NB4 (cell line): ENCODE measurements at regions not wholly inside any gene's neighbourhood (a gene's known extent, or its start where the extent isn't known, plus 50 kb on each side); places are given as distances from the start of the nearest gene placed in this dataset.

Source experiments
- DNase-seq: peaks from one replicate; pipeline ENCODE4 v3.0.0; 2010; ENCODE audit warnings: low read depth
- H3K4me3 ChIP-seq: one replicate; pipeline ENCODE4 v1.5.1; 2011; ENCODE audit warnings: mild to moderate bottlenecking, low read depth, low read length, moderate library complexity
- CTCF ChIP-seq: IDR thresholded peaks from one replicate; pipeline ENCODE4 v1.5.1; 2012; ENCODE audit warnings: low read depth, low read length
- MYC ChIP-seq: IDR thresholded peaks from 2 replicates; pipeline ENCODE4 v1.6.1; 2011; ENCODE audit warnings: low read depth, low read length
- POLR2A ChIP-seq: IDR thresholded peaks from 2 replicates; pipeline ENCODE4 v1.6.1; 2011; ENCODE audit warnings: mild to moderate bottlenecking; ENCODE audit not compliant: insufficient read length; ENCODE audit errors: extremely low read depth
- TF ChIP-seq, protein P1 (sequence below): IDR thresholded peaks from 2 replicates; pipeline ENCODE4 v1.6.1; 2011; ENCODE audit warnings: low read depth, low read length

DNA sequence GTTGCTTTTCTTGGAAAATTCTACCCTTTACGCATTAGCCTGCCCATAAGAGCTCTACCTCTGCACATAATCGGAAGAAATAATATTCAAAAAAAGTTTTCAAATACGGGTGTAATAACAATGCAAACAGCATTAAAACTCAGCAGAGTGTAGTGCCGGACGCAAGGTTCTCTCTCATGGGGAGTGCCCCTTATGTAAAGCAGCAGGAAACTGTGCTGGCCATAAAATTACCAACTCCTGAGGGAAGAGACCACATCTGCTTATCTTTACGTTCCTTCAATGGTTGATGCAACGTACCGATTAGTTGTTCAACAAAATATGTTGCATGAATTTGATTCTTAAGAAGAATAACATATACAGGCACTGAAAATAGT lies 118.7 kb upstream of the TMCC3 start:
- peak; percentile 93 for DNase-seq
- TF ChIP-seq POLR2A = peak; percentile 26
- peak; percentile 70 for TF ChIP-seq MYC
- TF ChIP-seq, protein P1, sequence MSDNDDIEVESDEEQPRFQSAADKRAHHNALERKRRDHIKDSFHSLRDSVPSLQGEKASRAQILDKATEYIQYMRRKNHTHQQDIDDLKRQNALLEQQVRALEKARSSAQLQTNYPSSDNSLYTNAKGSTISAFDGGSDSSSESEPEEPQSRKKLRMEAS = peak; percentile 52; the same call in 1 of the 2 replicates
- TF ChIP-seq CTCF = no peak
- H3K4me3 ChIP-seq = peak overlapping the region; percentile 58

GRCh38 chr12:94768398-94769046 lies 118.2 kb upstream of the TMCC3 start:
- DNase-seq = peak; percentile 78
- peak overlapping the region; percentile 58 for H3K4me3 ChIP-seq
- TF ChIP-seq MYC (no peak), CTCF (no peak), POLR2A (no peak)
- TF ChIP-seq, protein P1 = no peak

GRCh38 chr12:94767956-94768355 lies 117.6 kb upstream of the TMCC3 start:
- DNase-seq = no peak
- no peak for TF ChIP-seq CTCF
- TF ChIP-seq POLR2A = no peak
- no peak for TF ChIP-seq MYC
- TF ChIP-seq, protein P1 = no peak
- no peak overlapping the region for H3K4me3 ChIP-seq

DNA sequence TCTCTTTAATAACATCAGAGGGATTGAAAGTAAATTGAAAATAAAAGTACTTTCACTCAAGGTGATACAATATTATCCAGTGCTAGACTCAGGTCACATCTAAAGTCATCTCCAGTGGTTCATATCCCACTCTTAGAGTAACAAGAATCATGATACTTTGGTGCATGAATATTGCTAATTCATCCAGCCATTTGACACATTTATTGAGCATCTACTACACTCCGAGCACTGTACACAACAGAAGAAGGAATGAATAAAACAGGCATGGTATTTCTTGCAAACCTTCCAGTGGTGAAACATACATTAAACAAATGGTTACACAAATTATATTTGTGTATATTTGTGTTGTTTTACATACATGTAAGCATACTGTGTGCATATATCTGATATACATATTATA lies 116.0 kb upstream of the TMCC3 start:
- no peak overlapping the region for H3K4me3 ChIP-seq
- DNase-seq = no peak
- TF ChIP-seq CTCF (no peak), POLR2A (no peak), MYC (no peak)
- TF ChIP-seq, protein P1 = no peak

DNA sequence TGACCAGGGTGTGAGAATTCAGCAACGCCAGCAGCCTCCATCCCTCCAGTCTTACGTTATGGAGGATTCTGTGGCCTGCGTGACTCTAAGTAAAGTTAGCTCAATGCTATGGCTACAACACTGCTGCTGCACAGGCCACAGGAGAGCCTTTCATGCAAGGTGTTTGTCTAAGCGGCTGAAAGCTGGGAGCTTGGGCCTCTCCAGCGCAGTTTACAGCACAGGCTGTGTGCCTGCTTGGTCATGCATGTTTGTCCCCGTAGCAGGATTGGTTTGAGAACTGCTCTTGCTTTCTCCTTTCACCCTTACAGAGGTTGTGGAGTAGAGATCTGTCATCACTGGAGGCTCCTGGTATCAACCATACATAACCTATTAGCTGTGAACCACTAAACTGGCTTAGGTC lies 113.1 kb upstream of the TMCC3 start:
- DNase-seq = no peak
- no peak overlapping the region for H3K4me3 ChIP-seq
- TF ChIP-seq CTCF (no peak), MYC (no peak), POLR2A (no peak)
- TF ChIP-seq, protein P1 = no peak

- no peak for TF ChIP-seq MYC
- no peak overlapping the region for H3K4me3 ChIP-seq
- DNase-seq = no peak
Measured at GRCh38 chr12:94762943-94763342, 112.6 kb upstream of the TMCC3 start.
